NCI-H2171 (cell line): ENCODE measurements at regions not wholly inside any gene's neighbourhood (a gene's known extent, or its start where the extent isn't known, plus 50 kb on each side); places are given as distances from the start of the nearest gene placed in this dataset.
"Not testable (repeated sequence)": the region's sequence is repeated elsewhere in the genome, so short reads cannot be mapped to it uniquely, and the experiment has no call there.

Source experiments
- DNase-seq: peaks from one replicate; lab custom pipeline; 2025; lab: John Stamatoyannopoulos, UW

- DNase-seq = no peak
These were observed 431.9 kb upstream of the RGS17 start for GRCh38 chr6:153563001-153563400.

- no peak for DNase-seq
These were observed 422.5 kb upstream of the RGS17 start for GRCh38 chr6:153553627-153554026.

GRCh38 chr6:153539602-153540001, 408.5 kb upstream of the RGS17 start:
- DNase-seq = no peak

GRCh38 chr6:153538491-153538890, 407.4 kb upstream of the RGS17 start:
- DNase-seq = no peak

GRCh38 chr6:153537422-153537821, 406.3 kb upstream of the RGS17 start:
- DNase-seq = no peak

GRCh38 chr6:153526479-153526878, 395.4 kb upstream of the RGS17 start:
- no peak for DNase-seq

- no peak for DNase-seq
These were observed 394.9 kb upstream of the RGS17 start for GRCh38 chr6:153525998-153526397.

GRCh38 chr6:153523390-153523789, 392.3 kb upstream of the RGS17 start:
- no peak for DNase-seq

GRCh38 chr6:153511896-153512496, 380.9 kb upstream of the RGS17 start:
- no peak for DNase-seq

GRCh38 chr6:153503810-153504209, 372.7 kb upstream of the RGS17 start:
- no peak for DNase-seq

- DNase-seq = no peak
These were observed 362.4 kb upstream of the RGS17 start for GRCh38 chr6:153493501-153493900.

- DNase-seq = no peak
These were observed 358.4 kb upstream of the RGS17 start for GRCh38 chr6:153489479-153489878.

- no peak for DNase-seq
These were observed 357.2 kb upstream of the RGS17 start for GRCh38 chr6:153488267-153488666.

GRCh38 chr6:153485072-153485471, 354.0 kb upstream of the RGS17 start:
- DNase-seq = no peak

- no peak for DNase-seq
These were observed 353.0 kb upstream of the RGS17 start for GRCh38 chr6:153484056-153484455.

GRCh38 chr6:153476243-153476642, 345.2 kb upstream of the RGS17 start:
- no peak for DNase-seq

- DNase-seq = no peak
These were observed 334.0 kb upstream of the RGS17 start for GRCh38 chr6:153465050-153465449.

- DNase-seq = no peak
These were observed 318.2 kb upstream of the RGS17 start for GRCh38 chr6:153449279-153449678.

GRCh38 chr6:153442749-153443148, 311.7 kb upstream of the RGS17 start:
- DNase-seq = not testable (repeated sequence)

- no peak for DNase-seq
These were observed 311.0 kb upstream of the RGS17 start for GRCh38 chr6:153442096-153442495.

- no peak for DNase-seq
These were observed 306.1 kb upstream of the RGS17 start for GRCh38 chr6:153437193-153437592.

GRCh38 chr6:153436351-153436750, 305.3 kb upstream of the RGS17 start:
- DNase-seq = no peak

GRCh38 chr6:153435787-153436186, 304.7 kb upstream of the RGS17 start:
- no peak for DNase-seq

- DNase-seq = no peak
These were observed 294.5 kb upstream of the RGS17 start for GRCh38 chr6:153425536-153425935.
